Loucy (cell line): ENCODE measurements at regions not wholly inside any gene's neighbourhood (a gene's known extent, or its start where the extent isn't known, plus 50 kb on each side); places are given as distances from the start of the nearest gene placed in this dataset.

Source experiments
- H2AFZ ChIP-seq: fragments of 200-600 bp; sonication (generic); 2 replicates; pipeline ENCODE4 v1.6.0; 2016; ENCODE audit warnings: antibody characterized with exemption, mild to moderate bottlenecking, low read length, moderate library complexity
- H3F3A ChIP-seq: fragments of 200-600 bp; 2 replicates; pipeline ENCODE4 v1.6.0; 2016; ENCODE audit warnings: antibody characterized with exemption, low read depth, mild to moderate bottlenecking
- H3K27me3 ChIP-seq: fragments of 200-600 bp; sonication (generic); 2 replicates; pipeline ENCODE4 v1.6.1; 2014; ENCODE audit warnings: low read length, mild to moderate bottlenecking; ENCODE audit not compliant: insufficient read depth, poor library complexity, severe bottlenecking
- H3K36me3 ChIP-seq: fragments of 200-600 bp; sonication (generic); 2 replicates; pipeline ENCODE4 v1.6.1; 2016; ENCODE audit warnings: low read length; ENCODE audit not compliant: insufficient read depth
- H3K4me1 ChIP-seq: fragments of 200-600 bp; sonication (generic); 2 replicates; pipeline ENCODE4 v1.5.1; 2014; ENCODE audit warnings: low read length, mild to moderate bottlenecking; ENCODE audit not compliant: insufficient read depth, poor library complexity, severe bottlenecking
- H3K4me2 ChIP-seq: fragments of 200-600 bp; sonication (generic); 2 replicates; pipeline ENCODE4 v1.6.0; 2014; ENCODE audit warnings: antibody characterized with exemption, low read length, low read depth, mild to moderate bottlenecking; ENCODE audit not compliant: poor library complexity, severe bottlenecking
- H3K4me3 ChIP-seq: fragments of 200-600 bp; sonication (generic); 2 replicates; pipeline ENCODE4 v1.5.1; 2014; ENCODE audit warnings: low read length, mild to moderate bottlenecking, mixed read lengths; ENCODE audit not compliant: poor library complexity, severe bottlenecking
- H3K79me2 ChIP-seq: fragments of 200-600 bp; sonication (generic); 2 replicates; pipeline ENCODE4 v1.6.1; 2014; ENCODE audit warnings: low read length; ENCODE audit not compliant: insufficient read depth
- H3K9ac ChIP-seq: fragments of 200-600 bp; sonication (generic); 2 replicates; pipeline ENCODE4 v1.6.0; 2014; ENCODE audit warnings: mild to moderate bottlenecking, low read depth, low read length, moderate library complexity; ENCODE audit not compliant: poor library complexity, severe bottlenecking
- H3K9me2 ChIP-seq: fragments of 200-600 bp; sonication (generic); replicated peaks from 2 replicates; pipeline ENCODE4 v1.6.1; 2016; ENCODE audit warnings: low read depth, low read length, mixed read lengths
- H3K9me3 ChIP-seq: fragments of 200-600 bp; sonication (generic); 2 replicates; pipeline ENCODE4 v1.6.1; 2014; ENCODE audit warnings: mild to moderate bottlenecking, antibody characterized with exemption, low read length, low read depth; ENCODE audit not compliant: insufficient read depth
- H4K20me1 ChIP-seq: fragments of 200-600 bp; sonication (generic); 2 replicates; pipeline ENCODE4 v1.6.0; 2014; ENCODE audit warnings: antibody characterized with exemption, low read length, mild to moderate bottlenecking; ENCODE audit not compliant: insufficient read depth, poor library complexity, severe bottlenecking
- CTCF ChIP-seq: fragments of 200-600 bp; sonication (generic); conservative IDR thresholded peaks from 2 replicates; pipeline ENCODE4 v1.5.1; 2014; ENCODE audit warnings: mild to moderate bottlenecking, antibody characterized with exemption, low read length
- EZH2phosphoT487 ChIP-seq: fragments of 200-600 bp; IDR thresholded peaks from 2 replicates; pipeline ENCODE4 v1.6.1; 2018; ENCODE audit warnings: antibody characterized with exemption, mild to moderate bottlenecking, moderate library complexity, borderline replicate concordance

DNA sequence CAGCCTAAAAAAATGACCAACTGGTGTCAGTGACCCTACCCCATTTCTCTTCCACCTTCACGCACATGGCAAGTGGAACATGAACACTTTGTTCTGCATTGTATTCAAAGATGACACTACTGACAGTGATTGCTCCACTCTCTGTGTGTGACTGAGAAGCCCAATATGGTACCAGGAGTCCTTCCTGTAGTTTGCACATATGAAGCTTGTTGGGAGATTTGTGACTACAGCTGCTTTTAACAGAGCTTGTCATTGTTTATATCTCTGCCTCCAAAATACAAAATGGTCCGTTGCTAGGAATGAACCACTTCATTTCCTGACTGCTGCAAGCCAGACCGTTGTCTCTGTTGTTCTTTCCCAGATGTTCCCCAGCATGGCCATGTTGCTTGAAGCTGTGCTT is 140.3 kb upstream of the TCF21 start:
- no peak overlapping the region for H2AFZ ChIP-seq
- no peaks in the 10 kb centered on the region for H3K27me3 ChIP-seq
- no peak overlapping the region for H3K4me3 ChIP-seq
- no peaks in the 10 kb centered on the region for H3K9me3 ChIP-seq
- H3K9me2 ChIP-seq: no peaks in the 10 kb centered on the region
- H4K20me1 ChIP-seq: no peaks in the 10 kb centered on the region
- TF ChIP-seq CTCF (no peak), EZH2phosphoT487 (no peak)
- no peaks in the 10 kb centered on the region for H3K4me1 ChIP-seq
- H3F3A ChIP-seq: no peaks in the 10 kb centered on the region
- H3K36me3 ChIP-seq: no peaks in the 10 kb centered on the region
- H3K79me2 ChIP-seq: no peaks in the 10 kb centered on the region
- no peak overlapping the region for H3K4me2 ChIP-seq
- H3K9ac ChIP-seq: no peak overlapping the region

- TF ChIP-seq EZH2phosphoT487: no peak
- TF ChIP-seq CTCF: no peak
- H3K79me2 ChIP-seq: no peaks in the 10 kb centered on the region
- no peaks in the 10 kb centered on the region for H3K36me3 ChIP-seq
- no peaks in the 10 kb centered on the region for H3K27me3 ChIP-seq
- H3F3A ChIP-seq: no peaks in the 10 kb centered on the region
- no peak overlapping the region for H3K4me3 ChIP-seq
- no peaks in the 10 kb centered on the region for H4K20me1 ChIP-seq
- H3K9ac ChIP-seq: no peak overlapping the region
- no peak overlapping the region for H3K4me2 ChIP-seq
- no peak overlapping the region for H2AFZ ChIP-seq
- no peaks in the 10 kb centered on the region for H3K9me3 ChIP-seq
- no peaks in the 10 kb centered on the region for H3K4me1 ChIP-seq
- no peaks in the 10 kb centered on the region for H3K9me2 ChIP-seq
These were observed 139.5 kb upstream of the TCF21 start for GRCh38 chr6:133749427-133749826.

GRCh38 chr6:133752129-133752528 is 136.8 kb upstream of the TCF21 start:
- no peaks in the 10 kb centered on the region for H3K9me2 ChIP-seq
- H3K79me2 ChIP-seq: no peaks in the 10 kb centered on the region
- H2AFZ ChIP-seq: no peak overlapping the region
- no peak overlapping the region for H3K4me3 ChIP-seq
- no peak overlapping the region for H3K9ac ChIP-seq
- no peaks in the 10 kb centered on the region for H3K36me3 ChIP-seq
- H3K27me3 ChIP-seq: no peaks in the 10 kb centered on the region
- no peak overlapping the region for H3K4me2 ChIP-seq
- no peaks in the 10 kb centered on the region for H3K4me1 ChIP-seq
- H4K20me1 ChIP-seq: no peaks in the 10 kb centered on the region
- no peaks in the 10 kb centered on the region for H3K9me3 ChIP-seq
- TF ChIP-seq EZH2phosphoT487 (no peak), CTCF (no peak)
- H3F3A ChIP-seq: no peaks in the 10 kb centered on the region
